GM18909 (cell line): ENCODE measurements at regions not wholly inside any gene's neighbourhood (a gene's known extent, or its start where the extent isn't known, plus 50 kb on each side); places are given as distances from the start of the nearest gene placed in this dataset.
"Not testable (repeated sequence)": the region's sequence is repeated elsewhere in the genome, so short reads cannot be mapped to it uniquely, and the experiment has no call there.

ENCODE experiments used
- ATAC-seq: cut with Tn5 transposase; IDR thresholded peaks from one replicate; pipeline ENCODE4 v1.9.1; 2021; ENCODE audit warnings: mild to moderate bottlenecking; ENCODE audit not compliant: unreplicated experiment, poor library complexity

DNA sequence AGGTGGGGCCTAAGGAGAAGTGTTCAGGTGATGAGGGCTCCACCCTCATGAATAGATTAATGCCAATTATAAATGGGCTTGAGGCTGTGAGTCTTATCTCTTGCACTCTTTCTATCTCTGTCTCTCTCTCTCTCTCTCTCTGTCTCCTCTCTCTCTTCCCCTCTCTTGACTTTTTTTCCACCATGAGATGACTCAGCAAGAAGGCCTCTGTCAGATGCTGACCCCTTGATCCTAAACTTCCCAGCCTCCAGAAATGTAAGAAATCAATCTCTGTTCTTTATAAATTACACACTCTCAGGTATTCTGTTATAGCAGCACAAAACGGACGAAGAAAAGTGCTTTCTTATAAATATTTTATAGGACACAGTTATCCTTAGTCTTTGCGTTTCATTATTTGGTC, 184.9 kb upstream of the PCDH7 start:
- no peak for ATAC-seq

DNA sequence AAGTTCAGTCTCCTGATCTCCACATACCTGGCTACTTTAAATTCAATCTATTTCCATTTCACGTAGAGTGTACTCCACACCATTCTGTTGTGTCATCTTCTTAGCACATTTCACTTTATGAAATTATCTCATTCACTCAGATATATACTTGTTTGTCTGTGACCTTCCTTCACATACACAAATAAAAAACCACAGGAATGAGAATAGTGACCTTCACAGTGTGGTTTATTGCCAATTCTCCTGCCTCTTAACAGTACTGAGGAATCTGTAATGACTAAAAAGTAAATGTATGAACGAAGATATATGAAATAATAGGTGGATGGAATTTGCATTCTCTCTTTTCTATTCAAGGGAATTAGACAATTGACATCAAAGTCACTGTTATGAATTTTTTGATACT, 183.9 kb upstream of the PCDH7 start:
- ATAC-seq = no peak

DNA sequence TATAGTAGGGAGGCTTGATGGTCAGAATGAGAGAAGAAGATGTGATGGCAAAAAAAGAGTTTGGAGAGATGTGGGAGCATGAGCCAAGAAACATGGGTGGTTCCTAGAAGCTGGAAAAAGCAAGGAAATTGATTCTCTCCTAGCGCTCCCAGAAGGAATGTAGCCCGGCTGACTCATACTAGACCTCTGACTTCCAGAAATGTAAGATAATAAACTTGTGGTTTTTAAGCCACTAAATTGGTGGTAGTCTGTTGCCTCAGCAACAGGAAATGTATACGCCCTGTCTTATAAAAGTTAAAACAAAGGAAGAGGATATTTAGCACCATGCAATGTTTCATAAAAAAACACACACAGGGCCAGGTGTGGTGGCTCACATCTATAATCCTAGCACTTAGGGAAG, 182.7 kb upstream of the PCDH7 start:
- ATAC-seq = no peak

DNA sequence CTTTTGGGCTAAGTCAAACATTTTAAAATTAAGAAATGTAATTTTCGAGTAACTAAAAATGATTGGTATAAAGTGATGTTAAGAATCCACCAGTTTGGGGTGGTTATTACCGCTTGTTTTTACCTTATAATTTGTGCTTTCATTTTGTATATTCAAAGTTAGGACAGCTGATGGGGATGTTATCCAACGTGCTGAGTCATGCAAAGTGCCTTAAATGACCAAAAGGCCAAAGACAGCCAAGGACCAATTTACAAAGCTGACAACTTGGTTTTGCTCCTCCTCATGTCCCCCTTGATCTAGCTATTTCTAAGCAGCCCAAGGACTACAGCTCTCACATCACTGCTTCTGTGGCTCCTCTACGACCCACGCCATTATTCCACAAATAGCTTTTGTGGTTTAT, 181.4 kb upstream of the PCDH7 start:
- ATAC-seq = no peak

DNA sequence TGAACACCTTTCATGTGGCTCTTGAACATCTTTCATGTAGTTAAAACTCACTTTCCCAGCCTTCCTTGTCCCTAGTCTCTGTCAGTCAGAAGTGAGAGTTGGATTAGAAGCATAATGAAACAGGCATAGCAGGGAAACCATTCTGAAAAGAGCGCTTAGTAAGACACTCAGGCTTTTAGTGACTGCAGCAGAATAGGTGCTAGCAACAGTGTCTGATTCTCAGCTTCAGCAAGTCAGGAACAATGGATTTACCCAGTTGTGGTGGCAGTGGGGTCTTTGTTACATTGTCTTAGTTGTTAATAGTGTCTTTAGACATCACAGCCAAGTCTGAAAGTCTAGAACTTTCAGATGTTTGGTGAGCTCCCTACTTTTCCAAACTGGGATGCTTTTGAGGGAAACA, 177.1 kb upstream of the PCDH7 start:
- no peak for ATAC-seq

- no peak for ATAC-seq
Measured at GRCh38 chr4:30553151-30553550, 167.0 kb upstream of the PCDH7 start.

GRCh38 chr4:30553706-30554105, 166.5 kb upstream of the PCDH7 start:
- ATAC-seq = no peak

DNA sequence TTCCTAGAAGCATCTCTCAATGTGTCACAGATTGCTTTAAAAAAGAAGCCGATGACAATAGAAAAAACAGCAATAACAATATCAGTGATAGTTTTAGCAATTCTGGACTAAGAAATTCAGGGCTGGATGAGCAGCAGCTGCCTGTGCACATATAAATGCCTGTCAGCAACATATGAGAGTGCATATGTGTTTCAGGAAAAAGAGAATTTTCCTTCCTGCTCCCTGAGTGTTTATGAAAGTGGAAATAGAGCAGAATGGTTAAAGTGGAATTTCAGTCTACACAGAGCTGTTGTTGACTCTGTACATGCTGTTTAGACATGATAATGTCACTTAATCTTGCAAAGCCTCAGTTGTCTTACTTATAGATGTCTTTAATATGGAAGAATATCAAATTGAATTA, 164.4 kb upstream of the PCDH7 start:
- ATAC-seq = no peak

- ATAC-seq = no peak
Measured at GRCh38 chr4:30559481-30559880, 160.7 kb upstream of the PCDH7 start.

GRCh38 chr4:30586850-30587249, 133.3 kb upstream of the PCDH7 start:
- ATAC-seq = no peak

DNA sequence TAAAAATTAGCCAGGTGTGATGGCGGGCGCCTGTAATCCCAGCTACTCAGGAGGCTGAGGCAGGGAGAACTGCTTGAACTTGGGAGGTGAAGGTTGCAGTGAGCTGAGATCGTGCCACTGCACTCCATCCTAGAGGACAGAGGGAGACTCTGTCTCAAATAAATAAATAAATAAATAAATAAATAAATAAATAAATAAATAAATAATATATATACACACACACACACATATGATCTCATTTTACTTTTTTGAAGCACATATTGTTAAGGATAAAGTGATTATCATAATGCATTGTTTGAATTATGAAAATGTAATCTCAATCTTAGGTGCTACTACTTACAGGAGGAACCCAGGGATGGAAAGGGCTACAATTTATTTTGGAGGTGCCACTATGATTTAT, 130.5 kb upstream of the PCDH7 start:
- ATAC-seq = not testable (repeated sequence)

- ATAC-seq = no peak
Measured at GRCh38 chr4:30600246-30601017, 119.7 kb upstream of the PCDH7 start.

DNA sequence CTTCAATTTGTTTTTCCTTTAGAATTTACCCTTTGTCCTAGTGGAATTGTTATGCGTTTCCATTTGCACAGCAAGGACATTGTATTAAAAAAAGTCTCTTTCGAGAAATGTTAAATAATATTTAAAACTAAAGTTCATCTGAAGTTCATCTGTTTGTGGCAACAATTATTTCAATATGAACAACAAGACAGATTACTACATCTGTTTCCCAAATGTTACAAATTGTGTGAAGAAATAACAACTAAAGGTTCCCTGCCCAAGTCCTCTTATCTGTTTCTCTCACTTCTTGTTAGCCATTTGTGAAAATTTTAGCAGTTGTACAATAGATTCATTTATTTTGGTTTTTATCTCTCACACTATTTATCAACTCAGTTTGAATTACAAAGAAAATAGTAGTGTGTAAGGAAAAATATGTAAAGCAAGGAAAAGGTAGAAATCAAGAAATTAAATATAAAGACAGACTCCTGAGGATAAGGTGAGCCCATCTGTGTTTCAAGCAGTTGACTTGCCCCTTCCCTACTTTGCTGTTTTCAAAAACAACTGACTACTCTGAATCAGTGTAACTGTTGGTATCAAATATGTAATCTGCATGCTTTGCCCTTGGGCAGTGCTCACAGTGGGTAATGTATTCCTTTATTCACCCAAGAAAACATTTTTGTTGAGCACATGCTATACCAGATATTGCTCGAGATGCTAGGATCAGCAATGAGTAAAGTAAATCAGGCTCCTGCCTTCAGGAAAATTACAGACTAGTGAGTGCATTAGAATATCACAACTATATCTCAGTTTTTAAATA, 118.9 kb upstream of the PCDH7 start:
- no peak for ATAC-seq

DNA sequence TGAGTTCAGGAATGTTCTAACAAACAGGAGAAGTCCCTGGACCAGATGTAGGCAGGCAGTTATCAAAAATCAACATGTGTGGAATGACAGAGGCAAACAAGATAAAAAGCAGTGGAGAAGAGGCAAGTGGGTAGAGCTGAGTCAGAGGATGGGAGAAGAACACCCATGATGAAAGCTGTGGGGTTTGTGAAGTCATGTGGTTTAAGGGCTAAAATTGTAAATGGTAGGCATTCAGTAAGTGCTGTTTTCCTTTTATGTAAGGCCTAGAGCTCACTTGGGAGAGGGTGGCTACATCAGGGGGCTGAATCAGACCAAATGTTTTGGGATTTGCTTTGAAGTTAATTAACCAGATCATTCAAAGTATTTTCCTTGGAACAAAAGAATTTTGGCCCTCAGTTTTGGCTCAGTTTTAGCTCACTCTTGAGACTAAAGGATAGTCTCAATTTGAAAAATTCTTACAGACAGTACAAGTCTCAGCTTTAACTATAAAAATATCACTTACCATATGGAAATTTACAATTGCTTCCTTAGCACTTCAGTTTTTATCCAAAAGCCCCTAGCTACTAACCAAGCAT, 114.5 kb upstream of the PCDH7 start:
- ATAC-seq = no peak

- no peak for ATAC-seq
Measured at GRCh38 chr4:30610361-30610760, 109.8 kb upstream of the PCDH7 start.

DNA sequence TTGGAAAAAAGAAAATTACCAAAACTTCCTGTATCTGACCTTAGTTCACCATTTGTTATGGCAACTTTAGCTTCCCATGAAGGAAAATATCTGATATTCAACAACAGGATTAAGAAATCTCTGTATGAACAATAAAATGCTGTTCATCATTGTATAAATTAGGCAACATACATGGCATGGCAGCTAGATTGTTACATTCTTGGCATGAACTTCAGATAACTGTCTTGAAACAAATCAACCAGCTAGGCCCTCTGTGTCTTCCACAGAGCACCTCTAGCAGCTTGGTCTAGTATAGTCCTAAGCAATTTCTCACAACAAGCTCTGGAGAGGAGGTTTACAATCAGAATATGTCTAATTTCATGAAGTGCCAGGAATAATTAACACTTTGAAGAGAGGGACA, 105.4 kb upstream of the PCDH7 start:
- no peak for ATAC-seq

- ATAC-seq = no peak
Measured at GRCh38 chr4:30616942-30617646, 103.1 kb upstream of the PCDH7 start.

DNA sequence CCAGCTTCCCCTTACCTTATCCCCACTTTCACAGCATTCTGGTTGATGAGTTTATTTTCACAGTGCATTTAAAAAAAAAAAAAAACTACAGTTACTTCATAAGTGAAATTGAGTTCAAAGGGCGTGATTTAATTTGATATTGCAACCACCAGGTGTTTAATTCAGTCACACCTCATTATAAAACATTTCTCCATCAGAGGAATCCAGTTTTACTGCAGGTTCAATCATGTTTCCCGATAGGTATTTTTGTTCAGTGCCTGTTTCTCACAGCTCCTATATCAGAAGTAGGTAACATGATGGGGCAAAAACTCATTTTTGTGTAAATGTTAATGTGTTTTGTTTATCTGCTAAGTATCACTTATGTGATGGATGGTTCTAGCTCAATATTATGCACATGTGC, 102.3 kb upstream of the PCDH7 start:
- ATAC-seq = no peak

DNA sequence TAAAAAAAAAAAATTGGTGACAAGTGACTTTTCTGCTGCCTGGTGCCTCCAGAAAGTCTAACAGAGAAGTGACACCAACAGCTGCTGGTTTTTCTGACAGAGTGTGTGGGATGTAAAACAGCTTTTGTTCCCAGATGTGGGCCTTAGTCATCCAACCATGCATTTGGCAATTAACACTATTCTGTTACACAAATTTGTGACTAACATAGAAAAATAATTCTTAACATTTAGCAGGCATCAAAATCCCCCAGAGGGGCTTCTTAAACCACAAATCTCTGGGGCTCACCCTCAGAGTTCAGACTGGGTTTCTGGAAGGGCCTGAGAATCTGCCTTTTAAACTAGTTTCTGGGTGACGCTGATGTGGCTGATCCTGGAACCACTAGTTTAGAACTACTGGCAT, 100.5 kb upstream of the PCDH7 start:
- ATAC-seq = no peak

GRCh38 chr4:30620711-30621110, 99.5 kb upstream of the PCDH7 start:
- no peak for ATAC-seq

GRCh38 chr4:30630431-30630830, 89.7 kb upstream of the PCDH7 start:
- no peak for ATAC-seq
